Esophagus muscularis mucosa (tissue), 4 donors: ENCODE measurements at regions not wholly inside any gene's neighbourhood (a gene's known extent, or its start where the extent isn't known, plus 50 kb on each side); places are given as distances from the start of the nearest gene placed in this dataset.

Experiments used
- DNase-seq: peaks from one replicate; pipeline ENCODE4 v3.0.0-alpha.2; 2017; ENCODE audit errors: extremely low spot score
- H3K27ac ChIP-seq, 4 donors: fragments of 200-600 bp; sonication (generic); replicated peaks in 1 of 4; 1 replicate in 3 of 4; 2 replicates in 1 of 4; pipeline ENCODE4 v1.5.1; 2016 to 2019; ENCODE audit warnings: mild to moderate bottlenecking in 1 of 4
- H3K27me3 ChIP-seq, 4 donors: fragments of 200-600 bp; sonication (generic); one replicate each; pipeline versions ENCODE4 v1.5.1 to v1.6.0; 2016 to 2019
- H3K36me3 ChIP-seq, 4 donors: fragments of 200-600 bp; sonication (generic); one replicate each; pipeline ENCODE4 v1.5.1; 2016 to 2019
- H3K4me1 ChIP-seq, 4 donors: fragments of 200-600 bp; sonication (generic); one replicate each; pipeline ENCODE4 v1.5.1; 2016 to 2019
- H3K4me3 ChIP-seq, 4 donors: fragments of 200-600 bp; sonication (generic); 1 replicate in 2 of 4; 2 replicates in 2 of 4; pipeline ENCODE4 v1.5.1; 2016 to 2019; ENCODE audit warnings: mild to moderate bottlenecking in 4 of 4, moderate library complexity in 1 of 4
- H3K9me3 ChIP-seq, 4 donors: fragments of 200-600 bp; sonication (generic); 1 replicate in 3 of 4; 2 replicates in 1 of 4; pipeline ENCODE4 v1.5.1; 2016 to 2019
- CTCF ChIP-seq, 3 experiments: fragments of 200-600 bp in 2 of 3; fragments of 450-650 bp in 1 of 3; sonication (generic) in 2 of 3; IDR thresholded peaks; one replicate each; pipeline ENCODE4 v1.5.1; 2017 to 2019; ENCODE audit warnings: antibody characterized with exemption in 3 of 3, mild to moderate bottlenecking in 2 of 3, moderate library complexity in 1 of 3
- EP300 ChIP-seq: sonication (generic); formaldehyde crosslinking; IDR thresholded peaks from one replicate; pipeline ENCODE4 v1.6.1; 2017; ENCODE audit warnings: antibody characterized with exemption
- POLR2A ChIP-seq: fragments of 450-650 bp; IDR thresholded peaks from one replicate; pipeline ENCODE4 v1.6.1; 2017; ENCODE audit warnings: antibody characterized with exemption, moderate library complexity, mild to moderate bottlenecking, low read depth
- POLR2AphosphoS5 ChIP-seq, 2 donors: sonication (generic); formaldehyde crosslinking; IDR thresholded peaks; one replicate each; pipeline ENCODE4 v1.6.1; 2017; ENCODE audit warnings: antibody characterized with exemption in 2 of 2
- WGBS: methylation state at CpG from one replicate; pipeline ENCODE4 v1.1.5; 2018; 5-methylcytosine and 5-hydroxymethylcytosine counted together
- intact Hi-C: fragments of 100-400 bp; cut with DNase I; formaldehyde crosslinking; loops from one replicate; pipeline ENCODE4 v1.15.1; 2023
- small RNA-seq, 3 donors: library from RNA; depleted of rRNA; stranded (forward); fragments of <200 nt; gene quantifications; one replicate each; pipeline ENCODE3, GENCODE V24; 2016

DNA sequence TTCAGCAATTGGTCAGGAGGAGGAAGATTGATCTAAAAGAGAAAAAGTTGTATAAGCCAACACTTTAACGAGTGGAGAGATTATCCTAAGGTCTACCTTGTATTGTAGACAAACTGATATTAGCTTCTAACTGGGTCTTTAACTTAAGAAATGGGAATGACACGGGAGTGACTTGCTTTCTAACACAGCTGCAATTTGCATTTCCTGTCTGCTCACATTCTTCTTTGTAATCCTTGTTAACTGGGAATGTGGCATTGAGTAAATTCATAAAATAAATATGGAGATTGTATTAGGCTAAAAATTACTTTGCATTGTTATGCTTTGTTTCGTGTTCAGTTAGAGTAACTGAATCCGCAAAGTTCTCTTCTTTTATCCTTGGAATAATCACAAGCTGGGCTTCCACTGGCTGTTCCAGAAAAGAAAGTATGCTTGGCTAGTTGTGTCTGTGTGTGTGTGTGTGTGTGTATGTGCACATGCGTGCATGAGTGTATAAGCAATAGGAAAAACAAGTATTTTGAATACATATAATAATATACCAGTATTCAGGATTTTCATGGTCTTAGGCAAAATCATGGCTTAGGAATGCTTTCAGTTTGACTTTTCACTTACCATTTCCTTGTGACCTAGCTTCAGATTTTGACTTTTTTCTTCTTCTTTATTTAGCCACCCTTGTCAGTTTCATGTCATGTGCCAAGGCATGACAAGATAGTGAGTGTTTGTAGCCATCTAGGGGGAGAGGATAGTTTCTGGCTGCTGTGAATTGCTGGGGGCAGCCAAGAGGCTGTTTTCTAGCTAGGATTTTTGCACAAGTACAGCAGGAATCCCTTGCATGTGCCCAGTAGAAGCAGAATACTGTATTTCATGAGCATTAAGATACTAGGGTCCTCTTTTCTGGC lies 54.5 kb upstream of the FZD8 start:
- DNase-seq, result no peak
- no peak for TF ChIP-seq POLR2AphosphoS5 (IDR thresholded peaks at IDR 0.05)
- TF ChIP-seq CTCF (IDR thresholded peaks at IDR 0.05), result no peak
- TF ChIP-seq EP300, result no peak
- TF ChIP-seq POLR2A, result no peak
- H3K27me3 ChIP-seq, result peaks cover 0 to 10% (median 0%) of the 10 kb centered on the region in 4 donors
- WGBS, result 68% methylated on average over 5 of the region's 5 CpGs
- H3K9me3 ChIP-seq, result no peaks in the 10 kb centered on the region
- no peak overlapping the region for H3K4me3 ChIP-seq
- H3K4me1 ChIP-seq, result peaks cover 0 to 7% (median 0%) of the 10 kb centered on the region in 4 donors
- intact Hi-C loops, result no loop called here
- H3K27ac ChIP-seq, result no peak overlapping the region
- H3K36me3 ChIP-seq, result no peaks in the 10 kb centered on the region

GRCh38 chr10:35693800-35694199 lies 51.7 kb upstream of the FZD8 start:
- TF ChIP-seq POLR2AphosphoS5 (IDR thresholded peaks at IDR 0.05) (no peak), EP300 (no peak), CTCF (IDR thresholded peaks at IDR 0.05) (no peak), POLR2A (no peak)
- H3K36me3 ChIP-seq, result no peaks in the 10 kb centered on the region
- no peak overlapping the region for H3K4me3 ChIP-seq
- H3K27me3 ChIP-seq, result peaks cover 0 to 15% (median 0%) of the 10 kb centered on the region in 4 donors
- intact Hi-C loops, result no loop called here
- DNase-seq, result no peak
- H3K4me1 ChIP-seq, result no peaks in the 10 kb centered on the region
- WGBS, result 92% methylated on average over 6 of the region's 6 CpGs
- no peaks in the 10 kb centered on the region for H3K9me3 ChIP-seq
- no peak overlapping the region for H3K27ac ChIP-seq

Small RNA genes in the stretch of these regions (small RNA-seq; reads per million reads assigned to genes)
- 0 reads per million in 3 donors for gene RF00019
- gene RF00561, result 0 reads per million in 3 donors
